ENCODE measurements at regions not wholly inside any gene's neighbourhood (a gene's known extent, or its start where the extent isn't known, plus 50 kb on each side); places are given as distances from the start of the nearest gene placed in this dataset.
A peak's percentile ranks its signal among the peaks of the same experiment; 100 is the strongest.

- no peak for TF ChIP-seq CTCF (IDR thresholded peaks at IDR 0.05; ENCODE audit: low read depth, low read length, missing control alignments)
Measured at GRCh38 chr5:108655750-108656450, 91.8 kb upstream of the FER start.

GRCh38 chr5:108654051-108654450, 93.6 kb upstream of the FER start:
- no peaks in the 10 kb centered on the region for H3K27me3 ChIP-seq (replicated peaks)
- peak overlapping the region; percentile 4 for H3K27ac ChIP-seq
- in situ Hi-C loops (cut with HindIII; ENCODE audit: low pct_ligation_motif_present, low sequenced_read_pairs), result no loop called here
- TF ChIP-seq CTCF (IDR thresholded peaks at IDR 0.05; ENCODE audit: low read depth, low read length, missing control alignments), result no peak
- no peak for DNase-seq
- no peaks in the 10 kb centered on the region for H3K36me3 ChIP-seq (replicated peaks)
- H3K4me3 ChIP-seq (ENCODE audit: low read depth, low read length), result no peak overlapping the region

More at GRCh38 chr5:108655750-108656450, 91.8 kb upstream of the FER start:
- Histone ChIP-seq H3K27ac (no peak overlapping the region), H3K27me3 (replicated peaks) (no peaks in the 10 kb centered on the region), H3K36me3 (replicated peaks) (no peaks in the 10 kb centered on the region), H3K4me3 (ENCODE audit: low read depth, low read length) (no peak overlapping the region)
- in situ Hi-C loops (cut with HindIII; ENCODE audit: low pct_ligation_motif_present, low sequenced_read_pairs), result no loop called here
- no peak for DNase-seq

- H3K4me3 ChIP-seq (ENCODE audit: low read depth, low read length), result no peak overlapping the region
- in situ Hi-C loops (cut with HindIII; ENCODE audit: low pct_ligation_motif_present, low sequenced_read_pairs), result no loop called here
- DNase-seq, result no peak
- H3K27ac ChIP-seq, result no peak overlapping the region
- TF ChIP-seq CTCF (IDR thresholded peaks at IDR 0.05; ENCODE audit: low read depth, low read length, missing control alignments), result no peak
- no peaks in the 10 kb centered on the region for H3K36me3 ChIP-seq (replicated peaks)
- H3K27me3 ChIP-seq (replicated peaks), result no peaks in the 10 kb centered on the region
Measured at GRCh38 chr5:108653201-108653600, 94.5 kb upstream of the FER start.

- Histone ChIP-seq H3K27me3 (replicated peaks) (no peaks in the 10 kb centered on the region), H3K36me3 (replicated peaks) (no peaks in the 10 kb centered on the region), H3K27ac (peak overlapping the region; percentile 39), H3K4me3 (ENCODE audit: low read depth, low read length) (no peak overlapping the region)
- TF ChIP-seq CTCF (IDR thresholded peaks at IDR 0.05; ENCODE audit: low read depth, low read length, missing control alignments), result no peak
- in situ Hi-C loops (cut with HindIII; ENCODE audit: low pct_ligation_motif_present, low sequenced_read_pairs), result no loop called here
- peak; percentile 70 for DNase-seq
Measured at GRCh38 chr5:108650997-108651396, 96.7 kb upstream of the FER start.

- in situ Hi-C loops (cut with HindIII; ENCODE audit: low pct_ligation_motif_present, low sequenced_read_pairs), result no loop called here
- no peak overlapping the region for H3K27ac ChIP-seq
Measured at GRCh38 chr5:108649646-108650045, 98.1 kb upstream of the FER start.

More at GRCh38 chr5:108649646-108650045, 98.1 kb upstream of the FER start:
- no peaks in the 10 kb centered on the region for H3K27me3 ChIP-seq (replicated peaks)
- H3K4me3 ChIP-seq (ENCODE audit: low read depth, low read length), result no peak overlapping the region
- H3K36me3 ChIP-seq (replicated peaks), result no peaks in the 10 kb centered on the region
- no peak for TF ChIP-seq CTCF (IDR thresholded peaks at IDR 0.05; ENCODE audit: low read depth, low read length, missing control alignments)
- no peak for DNase-seq

Measured in brain microvascular endothelial cell (primary cell).